Ecto neural progenitor cell (in vitro differentiated cells): ENCODE measurements at regions not wholly inside any gene's neighbourhood (a gene's known extent, or its start where the extent isn't known, plus 50 kb on each side); places are given as distances from the start of the nearest gene placed in this dataset.

ENCODE experiments used
- DNase-seq: peaks from one replicate; pipeline ENCODE4 v3.0.0-alpha.2; 2018; ENCODE audit warnings: low spot score

- DNase-seq, result no peak
Observed at GRCh38 chrX:17206584-17206983, 168.4 kb upstream of the NHS start.

GRCh38 chrX:17214962-17215361 is 160.0 kb upstream of the NHS start:
- DNase-seq, result no peak

GRCh38 chrX:17226736-17227135 is 148.3 kb upstream of the NHS start:
- DNase-seq, result no peak

GRCh38 chrX:17237146-17237545 is 137.9 kb upstream of the NHS start:
- DNase-seq, result no peak

- DNase-seq, result peak; percentile 52
Observed at GRCh38 chrX:17242470-17242869, 132.5 kb upstream of the NHS start.

- no peak for DNase-seq
Observed at GRCh38 chrX:17247144-17247543, 127.9 kb upstream of the NHS start.

- no peak for DNase-seq
Observed at GRCh38 chrX:17262123-17262522, 112.9 kb upstream of the NHS start.

GRCh38 chrX:17266136-17266535 is 108.9 kb upstream of the NHS start:
- DNase-seq, result no peak

- DNase-seq, result no peak
Observed at GRCh38 chrX:17278961-17279360, 96.0 kb upstream of the NHS start.

- DNase-seq, result no peak
Observed at GRCh38 chrX:17285983-17286382, 89.0 kb upstream of the NHS start.

- no peak for DNase-seq
Observed at GRCh38 chrX:17291171-17291900, 83.7 kb upstream of the NHS start.

- DNase-seq, result no peak
Observed at GRCh38 chrX:17292111-17292527, 82.9 kb upstream of the NHS start.

GRCh38 chrX:17294561-17294960 is 80.4 kb upstream of the NHS start:
- no peak for DNase-seq

- no peak for DNase-seq
Observed at GRCh38 chrX:17295791-17296190, 79.2 kb upstream of the NHS start.

- DNase-seq, result no peak
Observed at GRCh38 chrX:17298564-17298963, 76.4 kb upstream of the NHS start.

GRCh38 chrX:17299206-17299605 is 75.8 kb upstream of the NHS start:
- no peak for DNase-seq

- no peak for DNase-seq
Observed at GRCh38 chrX:17323397-17323796, 51.6 kb upstream of the NHS start.
